ENCODE measurements at regions not wholly inside any gene's neighbourhood (a gene's known extent, or its start where the extent isn't known, plus 50 kb on each side); places are given as distances from the start of the nearest gene placed in this dataset.
"Not testable (repeated sequence)": the region's sequence is repeated elsewhere in the genome, so short reads cannot be mapped to it uniquely, and the experiment has no call there.

DNA sequence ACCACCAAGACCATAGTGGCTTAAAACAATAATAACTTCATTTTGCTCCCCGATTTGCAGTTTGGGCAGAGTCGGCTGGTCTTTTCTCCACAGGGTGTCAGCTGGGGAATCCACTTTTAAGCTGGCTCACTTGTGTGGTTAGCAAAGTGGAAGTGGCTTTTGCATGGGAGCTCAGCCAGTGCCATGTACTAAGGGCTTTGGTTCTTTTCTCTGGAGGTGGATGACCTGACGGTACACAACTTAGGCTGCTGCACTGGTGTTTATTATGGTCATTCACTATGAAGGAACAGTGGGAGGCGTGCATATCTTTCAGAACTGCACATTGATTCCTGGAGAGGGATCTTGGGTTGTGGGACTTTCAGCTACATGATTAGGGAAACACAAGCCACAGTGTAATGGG is 141.0 kb downstream of the OR2B2 start:
- peak; percentile 42 for DNase-seq

DNA sequence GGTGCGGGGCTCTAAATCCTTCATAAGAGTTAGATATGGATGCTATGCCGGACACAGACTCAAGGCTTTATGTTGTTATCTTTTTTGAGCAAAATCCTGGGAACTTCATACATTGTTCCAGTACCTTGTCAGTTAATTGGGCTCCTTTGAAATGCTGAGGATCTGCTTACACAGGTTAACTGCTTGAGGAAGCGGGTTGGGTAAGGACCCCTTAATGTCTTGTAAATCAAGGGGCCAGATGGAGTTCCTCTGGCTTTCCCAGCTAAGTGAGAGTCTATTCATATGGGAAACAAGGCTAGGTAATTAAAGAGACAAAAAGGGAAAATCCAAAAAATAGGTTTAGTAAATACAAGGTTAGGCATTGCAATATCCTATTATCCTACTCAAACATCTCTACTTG is 141.5 kb downstream of the OR2B2 start:
- DNase-seq, result peak; percentile 23

GRCh38 chr6:27768556-27768955 is 143.6 kb downstream of the OR2B2 start:
- DNase-seq, result no peak

- no peak for DNase-seq
These were observed 144.3 kb downstream of the OR2B2 start for GRCh38 chr6:27767851-27768250.

GRCh38 chr6:27766405-27766804 is 145.8 kb downstream of the OR2B2 start:
- DNase-seq, result no peak

GRCh38 chr6:27765028-27765590 is 147.1 kb downstream of the OR2B2 start:
- DNase-seq, result no peak

DNA sequence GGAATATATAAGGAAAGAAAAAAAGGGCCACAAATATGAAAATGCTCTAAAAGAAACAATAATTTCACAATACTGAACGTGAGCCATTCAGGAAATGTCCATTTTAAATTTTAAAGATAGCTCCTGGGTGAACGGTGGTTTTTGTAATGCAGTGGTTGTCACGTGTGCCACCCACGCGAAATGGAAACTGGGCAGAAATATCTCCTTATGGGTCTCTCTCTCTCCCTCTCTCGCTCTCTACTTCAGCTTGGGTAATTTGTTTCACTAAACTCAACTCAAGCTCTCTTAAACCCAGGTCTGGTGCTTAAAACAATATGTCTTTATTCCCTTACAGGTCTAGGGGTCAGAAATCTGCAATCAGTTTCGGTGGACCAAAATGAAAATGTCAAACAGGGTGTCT is 150.8 kb downstream of the OR2B2 start:
- DNase-seq, result no peak

GRCh38 chr6:27760464-27760863 is 151.7 kb downstream of the OR2B2 start:
- no peak for DNase-seq

DNA sequence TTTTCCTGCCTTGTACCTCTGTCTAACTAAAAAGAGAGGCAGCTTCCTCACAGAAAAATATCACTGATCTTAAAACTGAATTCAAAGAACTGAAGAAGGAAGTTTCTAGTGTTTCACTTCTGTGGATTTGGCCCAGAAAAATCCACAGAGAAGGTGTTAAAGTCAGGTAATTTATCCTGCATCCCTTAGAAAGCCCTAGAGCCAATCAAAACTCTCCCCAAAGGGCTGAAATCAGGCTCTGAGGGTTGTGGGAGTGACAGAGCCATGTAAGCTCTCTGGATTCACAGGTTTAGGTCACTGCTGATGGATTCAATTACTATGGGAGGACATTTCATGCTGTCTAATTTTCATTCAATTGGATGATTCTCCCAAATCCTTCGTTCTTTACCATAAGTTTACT is 152.3 kb downstream of the OR2B2 start:
- DNase-seq, result no peak

- DNase-seq, result no peak
These were observed 153.7 kb downstream of the OR2B2 start for GRCh38 chr6:27758491-27758890.

GRCh38 chr6:27757307-27757706 is 154.9 kb downstream of the OR2B2 start:
- no peak for DNase-seq

DNA sequence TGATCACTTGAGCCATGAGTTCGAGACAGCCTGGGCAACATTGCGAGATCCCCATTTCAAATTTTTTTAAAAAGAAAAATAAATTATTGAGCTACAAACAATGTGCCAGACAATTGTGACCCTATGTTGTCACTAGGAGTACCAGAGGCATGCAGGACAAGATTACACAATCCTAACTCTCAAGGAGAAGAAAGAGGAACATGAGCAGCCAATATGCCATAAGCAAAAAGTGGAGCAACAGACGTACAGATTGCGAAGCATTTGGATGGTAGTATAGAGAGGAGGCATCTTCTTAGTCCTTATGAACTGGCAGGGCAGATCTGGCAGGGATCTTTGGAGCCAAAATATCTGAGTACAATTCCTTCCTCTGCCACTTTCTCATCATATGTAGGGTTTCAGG is 156.4 kb downstream of the OR2B2 start:
- no peak for DNase-seq

DNA sequence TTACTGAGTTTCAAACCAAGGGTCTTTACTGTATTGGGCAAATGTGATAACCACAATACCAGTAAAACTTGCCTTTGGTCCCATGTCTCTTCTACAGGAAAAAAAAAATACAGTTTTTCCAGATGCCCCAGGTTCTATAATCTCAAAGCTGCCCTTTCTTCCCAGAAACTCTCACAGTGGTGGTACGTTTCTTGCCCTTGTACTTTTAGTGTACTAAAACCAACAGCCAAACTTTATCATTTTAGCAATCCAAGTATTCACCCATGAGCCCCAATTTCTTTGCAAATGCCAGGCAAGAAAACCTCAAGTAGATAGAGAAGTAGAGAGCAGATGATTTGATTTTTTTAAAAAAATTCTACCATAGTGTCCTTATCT is 157.8 kb downstream of the OR2B2 start:
- DNase-seq, result no peak

GRCh38 chr6:27753668-27754407 is 158.4 kb downstream of the OR2B2 start:
- peak; percentile 99 for DNase-seq

DNA sequence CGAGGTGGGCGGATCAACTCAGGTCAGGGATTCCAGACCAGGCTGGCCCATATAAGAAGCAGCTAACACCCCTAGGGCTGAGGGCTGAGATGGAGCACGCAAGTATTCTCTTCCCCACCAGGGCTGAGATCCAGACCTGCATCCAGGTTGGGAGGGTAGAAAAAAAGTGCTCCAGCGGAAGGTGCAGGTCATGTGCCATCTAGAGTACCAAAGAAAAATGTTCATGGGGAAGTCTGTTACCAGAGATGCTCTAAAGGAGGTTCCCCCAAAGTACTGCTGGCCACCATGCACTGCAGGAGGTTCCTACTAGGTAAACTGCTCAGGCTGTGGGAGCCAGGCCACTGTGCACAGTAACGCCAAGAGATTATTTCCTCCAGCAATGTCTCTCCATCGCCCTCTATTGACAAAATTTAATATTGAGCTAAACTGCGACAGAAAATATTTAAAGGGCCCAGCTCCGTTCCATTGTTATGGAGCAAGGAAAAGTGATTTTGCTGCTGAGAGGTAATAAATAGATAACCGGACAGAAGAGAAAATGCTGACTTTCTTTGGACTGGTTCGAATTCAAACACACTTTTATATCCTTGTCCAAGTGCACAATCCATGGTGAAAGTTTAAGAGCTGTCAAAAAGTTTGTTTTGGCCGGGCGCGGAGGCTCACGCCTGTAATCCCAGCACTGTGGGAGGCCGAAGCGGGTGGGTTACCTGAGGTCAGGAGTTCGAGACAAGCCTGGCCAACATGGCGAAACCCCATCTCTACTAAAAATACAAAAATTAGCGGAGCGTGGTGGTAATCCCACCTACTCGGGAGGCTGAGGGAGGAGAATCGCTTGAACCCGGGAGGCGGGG is 159.9 kb downstream of the OR2B2 start:
- DNase-seq, result peak; percentile 92

GRCh38 chr6:27748661-27749060 is 163.5 kb downstream of the OR2B2 start:
- DNase-seq, result no peak

DNA sequence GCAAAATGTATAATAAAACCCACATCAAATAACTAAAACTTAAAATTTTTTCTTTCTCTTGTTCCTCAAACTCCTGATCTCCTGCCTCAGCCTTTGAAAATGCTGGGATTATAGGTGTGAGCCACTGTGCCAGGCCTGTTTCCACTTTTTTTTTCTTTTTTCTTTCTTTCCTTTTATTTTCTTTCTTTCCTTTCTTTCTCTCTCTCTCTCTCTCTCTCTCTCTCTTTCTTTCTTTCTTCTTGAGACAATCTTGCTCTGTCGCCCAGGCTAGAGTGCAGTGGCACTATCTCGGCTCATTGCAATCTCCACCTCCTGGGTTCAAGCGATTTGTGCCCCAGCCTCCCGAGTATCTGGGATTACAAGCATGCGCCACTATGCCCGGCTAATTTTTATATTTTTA is 164.6 kb downstream of the OR2B2 start:
- no peak for DNase-seq

DNA sequence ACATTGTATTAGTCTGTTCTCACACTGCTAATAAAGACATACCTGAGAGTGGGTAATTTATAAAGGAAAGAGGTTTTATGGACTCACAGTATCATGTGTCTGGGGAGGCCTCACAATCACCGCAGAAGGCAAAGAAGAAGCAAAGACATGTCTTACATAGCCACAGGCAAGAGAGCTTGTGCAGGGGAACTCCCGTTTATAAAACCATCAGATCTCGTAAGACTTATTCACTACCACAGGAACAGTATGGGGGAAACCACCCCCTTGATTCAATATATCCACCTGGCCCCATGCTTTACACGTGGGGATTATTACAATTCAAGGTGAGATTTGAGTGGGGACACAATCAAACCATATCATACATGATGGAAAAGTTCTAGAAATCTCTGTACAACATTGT is 165.3 kb downstream of the OR2B2 start:
- DNase-seq, result not testable (repeated sequence)

DNA sequence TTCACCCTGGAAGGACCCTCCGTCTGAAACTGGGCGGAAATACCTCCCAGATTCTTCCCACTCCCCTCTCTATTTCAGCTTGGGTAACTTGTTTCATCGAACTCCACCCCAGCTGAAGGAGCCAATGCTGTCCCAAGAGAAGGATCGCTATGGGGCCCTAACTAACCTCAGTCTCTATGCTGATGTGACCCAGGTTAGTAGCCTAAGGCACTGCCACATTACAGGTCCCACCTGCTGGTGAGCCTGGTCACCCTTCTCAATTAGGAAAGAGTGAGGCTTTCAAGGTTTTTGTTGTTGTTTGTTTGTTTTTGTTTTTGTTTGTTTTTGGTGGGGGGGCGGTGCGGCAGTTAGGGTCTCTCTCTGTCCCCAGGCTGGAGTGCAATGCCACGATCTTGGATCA is 168.4 kb downstream of the OR2B2 start:
- no peak for DNase-seq

DNA sequence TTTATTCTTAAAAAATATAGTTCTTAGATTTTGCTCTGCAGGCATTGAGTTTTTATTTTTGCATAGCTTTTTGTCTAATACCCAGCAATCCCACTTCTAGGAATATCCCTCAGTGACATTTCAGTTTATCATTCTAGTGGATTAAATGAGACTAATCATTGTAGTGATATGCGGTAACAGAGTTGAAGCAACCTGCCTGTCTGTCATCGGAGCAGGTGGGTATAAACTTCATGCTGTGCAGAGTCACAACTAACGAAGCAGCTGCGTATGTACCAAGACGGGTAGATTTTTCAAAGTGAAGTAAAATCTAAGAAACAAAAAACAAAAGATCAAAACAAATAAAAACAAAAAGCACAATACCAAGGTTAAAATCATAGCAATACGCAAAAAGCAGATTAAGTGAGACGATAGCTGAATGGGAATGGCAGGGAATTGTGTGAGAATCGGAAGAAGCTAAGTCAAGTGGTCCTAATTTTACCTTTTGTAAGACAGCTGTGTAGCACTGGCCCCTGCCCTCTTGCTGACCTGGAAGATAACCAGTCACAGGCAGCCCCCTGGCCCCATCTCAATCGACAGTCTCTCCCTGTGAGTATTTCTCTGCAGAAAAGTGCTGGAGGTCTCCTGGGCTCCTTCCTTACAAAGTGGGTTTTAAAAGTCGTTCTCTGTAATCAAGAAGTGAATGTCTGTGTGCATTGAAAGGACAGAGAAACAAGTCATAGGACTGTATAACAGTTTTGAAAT is 169.2 kb downstream of the OR2B2 start:
- DNase-seq, result no peak

DNA sequence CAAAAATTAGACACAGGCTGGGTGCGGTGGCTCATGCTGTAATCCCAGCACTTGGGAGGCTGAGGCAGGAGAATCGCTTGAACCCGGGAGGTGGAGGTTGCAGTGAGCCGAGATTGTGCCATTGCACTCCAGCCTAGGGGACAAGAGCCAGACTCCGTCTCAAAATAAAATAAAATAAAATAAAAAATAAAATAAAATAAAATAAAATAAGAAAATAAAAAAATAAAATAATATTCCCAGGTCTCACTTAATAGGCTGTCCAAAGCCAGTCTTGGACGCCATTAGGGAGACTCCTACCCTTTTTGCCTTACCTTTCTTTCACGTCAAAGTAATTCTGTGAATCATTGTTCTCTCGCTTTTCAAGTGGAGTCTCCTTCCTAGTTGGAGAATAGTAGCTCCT is 172.3 kb downstream of the OR2B2 start:
- DNase-seq, result not testable (repeated sequence)

GRCh38 chr6:27736686-27737085 is 175.5 kb downstream of the OR2B2 start:
- no peak for DNase-seq

- no peak for DNase-seq
These were observed 183.8 kb downstream of the OR2B2 start for GRCh38 chr6:27728442-27728841.

Measured in NCI-H82 (cell line).